ENCODE measurements at regions not wholly inside any gene's neighbourhood (a gene's known extent, or its start where the extent isn't known, plus 50 kb on each side); places are given as distances from the start of the nearest gene placed in this dataset.

DNA sequence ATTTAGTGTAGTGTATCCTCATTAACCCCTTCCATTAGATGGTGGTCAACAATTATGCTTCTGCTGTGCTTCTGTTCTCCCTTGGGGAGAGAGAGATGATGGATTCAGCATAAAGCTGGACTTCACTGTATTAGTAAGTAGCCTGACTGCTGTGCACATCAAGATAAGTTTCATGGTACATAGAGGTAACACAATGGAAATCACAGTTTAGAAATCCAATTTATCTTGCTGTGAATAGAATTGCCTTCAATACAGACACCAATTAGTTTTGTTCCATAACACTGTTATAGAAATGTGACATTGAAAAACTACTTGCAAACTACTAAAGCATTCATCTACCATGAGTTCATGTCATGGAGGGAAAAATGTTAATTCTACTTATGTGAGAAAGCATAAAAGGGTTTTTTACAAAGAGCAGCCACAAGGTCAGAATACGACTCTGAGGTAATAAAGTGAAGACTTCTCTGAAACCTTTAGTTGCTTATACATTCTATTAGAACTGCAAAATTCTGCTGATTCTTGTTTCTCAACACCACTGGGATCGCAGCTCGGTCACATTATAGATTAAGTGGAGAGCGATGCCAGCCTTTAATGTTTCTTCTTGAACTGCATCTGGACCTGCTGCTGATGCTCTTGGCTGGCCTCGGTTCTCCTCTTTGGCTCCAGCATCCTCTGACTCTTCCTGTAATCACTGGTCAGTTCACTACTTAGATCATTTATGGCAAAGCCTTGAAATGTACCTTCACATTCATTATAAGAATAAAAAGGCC lies 190.8 kb downstream of the ATP23 start:
- no peak for DNase-seq (ENCODE audit: extremely low read depth in 1 of 2, low read depth in 1 of 2)

- DNase-seq (ENCODE audit: extremely low read depth in 1 of 2, low read depth in 1 of 2) = no peak
Observed at GRCh38 chr12:58138424-58138823, 197.1 kb downstream of the ATP23 start.

DNA sequence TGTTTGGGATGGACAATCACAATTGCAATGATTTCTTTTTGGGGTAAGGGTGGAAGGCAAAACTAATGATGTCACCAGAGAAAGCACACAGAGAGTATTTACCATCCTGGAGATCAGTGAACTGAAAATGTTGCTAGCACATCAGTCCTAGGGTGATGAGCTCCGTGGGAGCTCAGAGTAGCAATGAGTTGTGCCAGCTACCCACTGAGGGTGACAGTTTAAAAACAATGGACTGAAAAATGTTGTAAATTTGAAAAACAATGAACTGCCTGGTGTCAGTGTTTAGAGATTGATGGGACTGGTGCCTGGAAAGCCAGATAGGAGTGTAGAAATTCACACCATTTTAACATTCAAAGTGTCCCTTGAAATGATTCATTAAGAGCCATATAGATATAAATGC lies 198.5 kb downstream of the ATP23 start:
- no peak for DNase-seq (ENCODE audit: extremely low read depth in 1 of 2, low read depth in 1 of 2)

DNA sequence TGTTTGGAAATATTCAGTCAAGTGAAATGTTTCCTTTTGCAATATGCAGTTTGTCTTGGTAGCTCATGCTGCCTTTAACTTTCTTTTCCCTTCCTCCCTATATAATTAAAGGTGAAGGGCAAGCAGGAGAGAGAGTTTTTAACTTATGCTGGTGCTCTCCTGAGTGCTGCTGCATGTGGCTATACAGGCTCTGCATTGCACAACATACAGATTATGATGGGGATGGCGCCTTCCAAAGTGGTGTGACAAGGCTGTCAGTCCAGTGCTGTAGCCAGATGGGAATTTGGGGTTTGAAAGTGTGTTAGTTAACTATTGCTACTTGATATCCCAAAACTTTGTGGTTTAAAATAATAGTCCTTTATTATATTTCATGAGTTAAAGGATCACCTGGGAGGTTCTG lies 199.0 kb downstream of the ATP23 start:
- no peak for DNase-seq (ENCODE audit: extremely low read depth in 1 of 2, low read depth in 1 of 2)

DNA sequence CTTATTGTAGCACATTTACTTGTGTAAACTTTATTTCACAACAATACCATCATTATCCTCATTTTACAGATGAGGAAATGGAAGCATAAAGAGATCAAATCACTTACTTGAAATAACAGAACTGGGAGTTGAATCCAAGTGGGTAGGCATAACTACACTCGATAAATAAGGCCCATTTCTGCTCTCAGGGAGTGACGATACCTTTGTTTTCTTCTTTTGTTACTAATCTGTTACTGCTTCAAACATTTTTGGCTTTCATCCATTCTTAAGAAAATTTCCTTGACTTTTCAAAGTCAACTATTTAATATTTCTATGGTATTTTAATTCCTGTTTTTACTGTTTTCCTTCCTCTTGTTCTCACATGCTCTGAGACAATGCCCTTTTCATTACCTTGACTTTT lies 201.6 kb downstream of the ATP23 start:
- DNase-seq (ENCODE audit: extremely low read depth in 1 of 2, low read depth in 1 of 2) = no peak

GRCh38 chr12:58143498-58143995 lies 202.2 kb downstream of the ATP23 start:
- DNase-seq (ENCODE audit: extremely low read depth in 1 of 2, low read depth in 1 of 2) = no peak

DNA sequence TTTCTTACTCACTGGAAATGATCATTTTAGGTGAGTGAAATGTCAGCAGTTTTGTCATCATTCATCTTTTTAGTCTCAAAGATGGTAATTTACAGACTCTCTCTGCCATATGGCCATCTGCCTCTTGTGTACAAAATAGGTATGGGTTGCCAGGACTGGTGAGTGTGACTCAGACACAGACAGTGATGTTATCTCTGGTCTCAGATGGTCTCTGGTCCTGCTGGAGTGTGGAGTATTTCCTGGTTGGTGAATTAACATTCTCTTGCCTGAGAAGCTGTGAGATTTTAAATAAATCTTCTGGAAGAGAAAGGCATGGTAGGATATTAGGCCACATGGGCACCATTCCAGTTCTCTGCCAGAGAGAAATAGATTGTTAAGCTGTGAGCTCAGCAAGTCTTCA lies 207.0 kb downstream of the ATP23 start:
- no peak for DNase-seq (ENCODE audit: extremely low read depth in 1 of 2, low read depth in 1 of 2)

GRCh38 chr12:58148976-58149375 lies 207.6 kb downstream of the ATP23 start:
- no peak for DNase-seq (ENCODE audit: extremely low read depth in 1 of 2, low read depth in 1 of 2)

- DNase-seq (ENCODE audit: extremely low read depth in 1 of 2, low read depth in 1 of 2) = no peak
Observed at GRCh38 chr12:58154359-58154758, 213.0 kb downstream of the ATP23 start.

DNA sequence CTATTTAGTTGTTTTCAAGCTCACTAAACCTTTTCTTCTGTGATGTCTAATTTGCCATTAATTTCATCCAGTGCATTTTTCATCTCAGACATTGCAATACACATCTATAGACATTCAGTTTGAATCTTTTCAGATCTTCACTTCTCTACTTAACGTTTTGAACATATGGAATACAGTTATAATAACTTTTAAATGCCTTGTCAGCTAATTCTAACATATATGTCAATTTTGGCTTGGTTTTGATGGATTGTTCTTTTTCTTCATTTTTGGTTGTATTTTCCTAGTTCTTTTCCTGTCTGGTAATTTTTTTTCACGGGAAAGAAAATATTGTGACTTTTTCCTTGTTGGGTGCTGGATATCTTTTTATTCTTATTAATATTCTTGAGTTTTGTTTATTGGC lies 215.3 kb downstream of the ATP23 start:
- DNase-seq (ENCODE audit: extremely low read depth in 1 of 2, low read depth in 1 of 2) = no peak

DNA sequence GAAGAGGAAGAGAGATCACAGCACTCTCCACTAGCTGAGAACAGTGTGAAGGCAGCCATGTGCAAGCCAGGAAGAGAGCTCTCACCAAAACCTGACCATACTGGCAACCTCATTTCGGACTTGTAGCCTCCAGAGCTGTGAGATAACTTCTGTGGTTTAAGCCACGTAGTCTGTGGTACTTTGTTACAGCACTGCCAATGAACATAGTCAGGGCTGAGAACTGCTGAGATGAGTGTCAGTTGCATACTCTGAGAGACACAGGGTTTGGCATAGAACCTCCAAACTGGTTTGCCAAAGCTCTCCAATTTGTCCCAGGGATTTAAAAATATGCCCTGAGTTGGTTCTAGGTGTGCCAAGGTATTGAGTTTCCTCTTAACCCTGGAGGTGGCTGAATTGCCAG lies 218.6 kb downstream of the ATP23 start:
- no peak for DNase-seq (ENCODE audit: extremely low read depth in 1 of 2, low read depth in 1 of 2)

DNA sequence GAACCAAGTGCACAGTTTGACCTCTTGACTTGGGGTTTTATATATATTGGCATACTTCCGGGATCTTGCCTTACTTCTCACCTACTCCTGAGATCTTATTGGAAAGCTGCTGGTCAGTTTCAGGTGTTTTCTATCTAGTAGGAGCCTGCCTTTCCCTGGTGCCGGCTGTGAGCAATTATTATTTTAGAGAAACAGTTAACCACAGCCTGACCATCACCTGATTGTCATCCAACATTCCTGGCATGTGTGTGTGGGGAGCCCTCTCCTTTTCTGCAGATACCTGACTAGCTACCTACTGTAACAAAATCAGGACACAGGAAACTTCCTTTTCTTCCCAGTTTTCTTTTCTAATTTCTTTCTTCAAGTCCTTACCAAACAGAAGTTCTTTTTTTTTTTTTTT lies 220.4 kb downstream of the ATP23 start:
- no peak for DNase-seq (ENCODE audit: extremely low read depth in 1 of 2, low read depth in 1 of 2)

DNA sequence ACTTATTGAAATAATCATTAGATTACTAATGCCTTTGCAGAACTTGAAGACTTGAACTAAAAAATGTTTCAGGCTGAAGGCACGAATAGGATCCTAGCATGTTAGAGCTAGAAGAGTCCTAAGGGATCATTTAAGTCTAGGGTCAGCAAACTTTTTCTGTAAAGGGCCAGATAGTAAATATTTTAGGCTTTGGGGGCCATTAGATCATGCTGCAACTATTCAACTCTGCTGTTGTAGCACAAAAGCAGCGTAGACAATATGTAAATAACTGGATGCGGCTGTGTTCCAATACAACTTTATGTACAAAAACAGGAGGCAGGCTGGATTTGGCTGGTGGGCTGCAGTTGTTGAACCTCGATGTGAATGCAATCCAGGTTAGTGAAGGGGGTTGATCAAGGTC lies 221.7 kb downstream of the ATP23 start:
- DNase-seq (ENCODE audit: extremely low read depth in 1 of 2, low read depth in 1 of 2) = no peak

- no peak for DNase-seq (ENCODE audit: extremely low read depth in 1 of 2, low read depth in 1 of 2)
Observed at GRCh38 chr12:58166643-58167042, 225.3 kb downstream of the ATP23 start.

DNA sequence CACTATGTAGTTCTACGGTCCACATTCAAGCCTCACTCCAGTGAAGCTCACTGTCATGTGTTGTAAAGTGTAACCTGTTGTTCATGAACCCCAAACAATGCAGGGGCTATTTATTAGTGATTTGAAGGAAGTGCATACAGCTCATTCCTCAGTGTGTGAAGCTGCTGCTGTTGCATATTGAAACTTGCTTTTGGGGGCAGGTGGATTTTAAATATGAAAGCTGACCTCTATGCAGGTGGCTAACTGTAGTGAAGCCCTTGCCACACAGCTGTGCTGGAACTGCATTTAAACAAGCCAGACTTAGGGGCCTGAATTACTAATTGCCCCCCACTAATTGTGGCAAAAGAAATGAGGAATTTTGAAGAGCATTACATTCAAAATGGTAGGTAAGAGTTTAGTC lies 226.3 kb downstream of the ATP23 start:
- no peak for DNase-seq (ENCODE audit: extremely low read depth in 1 of 2, low read depth in 1 of 2)

GRCh38 chr12:58169826-58170225 lies 228.5 kb downstream of the ATP23 start:
- DNase-seq (ENCODE audit: extremely low read depth in 1 of 2, low read depth in 1 of 2) = no peak

- DNase-seq (ENCODE audit: extremely low read depth in 1 of 2, low read depth in 1 of 2) = no peak
Observed at GRCh38 chr12:58171914-58172313, 230.5 kb downstream of the ATP23 start.

- DNase-seq (ENCODE audit: extremely low read depth in 1 of 2, low read depth in 1 of 2) = no peak
Observed at GRCh38 chr12:58172433-58173073, 231.2 kb downstream of the ATP23 start.

- DNase-seq (ENCODE audit: extremely low read depth in 1 of 2, low read depth in 1 of 2) = no peak
Observed at GRCh38 chr12:58174316-58174715, 232.9 kb downstream of the ATP23 start.

DNA sequence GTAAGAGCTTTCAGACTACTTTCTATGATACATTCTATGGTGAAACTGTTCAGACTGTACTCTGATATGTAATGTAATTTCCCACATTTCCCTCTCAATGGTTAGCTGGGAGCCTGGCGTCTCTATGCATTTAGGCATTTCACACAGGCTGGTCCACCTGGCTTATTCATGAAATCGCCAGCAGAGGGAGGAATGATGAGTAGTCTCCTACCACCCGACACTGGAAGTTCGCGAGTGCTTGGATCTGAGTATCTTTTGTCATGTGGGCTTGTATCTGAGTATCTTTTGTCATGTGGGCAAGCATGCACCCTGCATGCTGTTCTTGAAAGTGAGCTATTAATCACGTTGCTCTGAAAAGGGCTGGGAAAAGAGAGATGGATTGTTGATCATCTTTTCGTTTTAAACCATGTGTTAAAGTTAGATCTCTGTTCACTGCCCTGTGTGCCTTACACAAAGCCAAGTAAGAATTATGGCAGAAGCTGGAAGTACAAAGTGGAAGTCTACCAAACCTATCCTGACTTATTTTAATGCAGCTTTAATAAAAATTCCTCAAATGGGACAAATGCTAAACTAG lies 235.0 kb downstream of the ATP23 start:
- no peak for DNase-seq (ENCODE audit: extremely low read depth in 1 of 2, low read depth in 1 of 2)

GRCh38 chr12:58177366-58177765 lies 236.0 kb downstream of the ATP23 start:
- DNase-seq (ENCODE audit: extremely low read depth in 1 of 2, low read depth in 1 of 2) = no peak

DNA sequence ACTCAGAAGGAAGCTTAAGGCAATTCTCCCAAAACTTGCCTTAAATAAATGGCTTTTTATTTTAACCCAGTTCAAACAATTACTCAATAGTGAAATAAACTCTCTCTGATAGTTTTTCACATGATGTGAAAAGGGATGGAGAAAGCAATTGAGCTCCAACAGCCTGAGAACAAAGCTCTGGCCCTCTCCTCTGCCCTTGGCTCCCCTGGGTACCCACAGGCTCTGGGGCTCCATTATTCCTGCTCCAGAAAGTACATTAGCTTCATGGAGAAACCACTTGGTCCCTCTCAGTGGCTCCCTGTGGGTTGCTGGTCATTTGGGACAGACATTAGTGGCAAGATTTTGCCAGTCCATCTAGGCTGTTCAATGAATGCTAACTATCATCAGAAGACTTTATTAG lies 242.8 kb downstream of the ATP23 start:
- no peak for DNase-seq (ENCODE audit: extremely low read depth in 1 of 2, low read depth in 1 of 2)
